OCI-LY7 (cell line): ENCODE measurements at regions not wholly inside any gene's neighbourhood (a gene's known extent, or its start where the extent isn't known, plus 50 kb on each side); places are given as distances from the start of the nearest gene placed in this dataset.

Source experiments
- EZH2phosphoT487 ChIP-seq: fragments of 200-600 bp; sonication (generic); IDR thresholded peaks from 2 replicates; pipeline ENCODE4 v1.6.1; 2018; ENCODE audit warnings: low read depth, borderline replicate concordance, mild to moderate bottlenecking, mixed run types, antibody characterized with exemption, low read length, moderate library complexity, mixed read lengths
- TF ChIP-seq, protein P1 (sequence below): fragments of 200-600 bp; sonication (generic); conservative IDR thresholded peaks from 2 replicates; pipeline ENCODE4 v1.5.1; 2014; ENCODE audit warnings: mild to moderate bottlenecking, antibody characterized with exemption, low read length, moderate library complexity, mixed read lengths

DNA sequence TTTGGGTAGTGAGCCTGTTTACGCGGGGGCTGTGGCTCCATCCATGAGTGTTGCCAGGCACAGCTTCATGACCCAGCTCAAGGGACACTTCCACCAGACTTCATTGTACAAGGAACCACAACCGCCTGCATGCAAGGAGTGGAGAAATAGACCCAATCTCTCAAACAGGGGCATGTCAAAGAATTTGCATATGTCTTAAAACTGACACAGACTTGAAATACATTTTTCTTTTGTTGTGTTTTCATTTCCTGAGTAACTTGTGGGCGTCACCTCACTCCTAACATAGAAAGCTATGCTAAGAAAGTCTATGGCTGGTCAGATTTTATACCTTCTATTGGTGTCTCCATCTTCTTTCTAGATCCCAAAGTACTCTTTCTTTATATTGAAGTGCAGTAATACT, 266.2 kb upstream of the RNF32 start:
- TF ChIP-seq, protein P1, sequence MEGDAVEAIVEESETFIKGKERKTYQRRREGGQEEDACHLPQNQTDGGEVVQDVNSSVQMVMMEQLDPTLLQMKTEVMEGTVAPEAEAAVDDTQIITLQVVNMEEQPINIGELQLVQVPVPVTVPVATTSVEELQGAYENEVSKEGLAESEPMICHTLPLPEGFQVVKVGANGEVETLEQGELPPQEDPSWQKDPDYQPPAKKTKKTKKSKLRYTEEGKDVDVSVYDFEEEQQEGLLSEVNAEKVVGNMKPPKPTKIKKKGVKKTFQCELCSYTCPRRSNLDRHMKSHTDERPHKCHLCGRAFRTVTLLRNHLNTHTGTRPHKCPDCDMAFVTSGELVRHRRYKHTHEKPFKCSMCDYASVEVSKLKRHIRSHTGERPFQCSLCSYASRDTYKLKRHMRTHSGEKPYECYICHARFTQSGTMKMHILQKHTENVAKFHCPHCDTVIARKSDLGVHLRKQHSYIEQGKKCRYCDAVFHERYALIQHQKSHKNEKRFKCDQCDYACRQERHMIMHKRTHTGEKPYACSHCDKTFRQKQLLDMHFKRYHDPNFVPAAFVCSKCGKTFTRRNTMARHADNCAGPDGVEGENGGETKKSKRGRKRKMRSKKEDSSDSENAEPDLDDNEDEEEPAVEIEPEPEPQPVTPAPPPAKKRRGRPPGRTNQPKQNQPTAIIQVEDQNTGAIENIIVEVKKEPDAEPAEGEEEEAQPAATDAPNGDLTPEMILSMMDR: no peak
- no peak for TF ChIP-seq EZH2phosphoT487
